ENCODE measurements at regions not wholly inside any gene's neighbourhood (a gene's known extent, or its start where the extent isn't known, plus 50 kb on each side); places are given as distances from the start of the nearest gene placed in this dataset.

DNA sequence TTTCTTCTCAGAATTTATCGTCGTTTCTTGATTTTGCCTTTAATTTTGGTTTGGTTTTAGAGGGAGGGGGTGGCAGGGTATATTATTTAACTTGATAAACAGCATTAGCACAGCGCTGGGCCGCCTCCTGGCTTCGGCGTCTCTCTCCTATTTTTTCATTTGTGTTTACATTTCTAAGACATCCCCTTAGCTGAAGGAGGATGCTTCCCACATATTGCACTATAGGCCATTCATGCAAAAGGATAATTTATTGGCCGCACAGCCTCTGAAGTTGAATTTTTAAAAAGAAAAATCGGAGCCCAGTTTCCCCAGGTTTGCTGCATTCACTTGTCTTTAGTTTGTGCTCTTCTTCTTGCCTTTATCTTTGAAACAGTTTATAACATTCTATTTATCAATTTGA, 497.4 kb upstream of the ZFHX3 start:
- H3K36me3 ChIP-seq (ENCODE audit: control insufficient read depth in 2 of 2, insufficient read depth in 2 of 2, low read length in 1 of 2): peaks cover 0 to 2% of the 10 kb centered on the region in 2 donors
- no peaks in the 10 kb centered on the region for H3K9me3 ChIP-seq (ENCODE audit: control insufficient read depth in 2 of 2, insufficient read depth in 1 of 2, low read length in 1 of 2)
- WGBS: 64% methylated on average over 8 of the region's 8 CpGs
- H3K27ac ChIP-seq (ENCODE audit: low read depth in 1 of 2, low read length in 1 of 2): no peak overlapping the region
- no peaks in the 10 kb centered on the region for H3K4me1 ChIP-seq (ENCODE audit: control insufficient read depth in 2 of 2, insufficient read depth in 2 of 2, low read length in 2 of 2)
- H3K27me3 ChIP-seq (ENCODE audit: control insufficient read depth in 2 of 2, insufficient read depth in 1 of 2, low read length in 1 of 2): peaks cover 26 to 52% of the 10 kb centered on the region in 2 donors
- H3K4me3 ChIP-seq (ENCODE audit: low read length in 2 of 2): no peak overlapping the region
- no peak for DNase-seq (ENCODE audit: low read depth in 6 of 9, low spot score in 9 of 9)

DNA sequence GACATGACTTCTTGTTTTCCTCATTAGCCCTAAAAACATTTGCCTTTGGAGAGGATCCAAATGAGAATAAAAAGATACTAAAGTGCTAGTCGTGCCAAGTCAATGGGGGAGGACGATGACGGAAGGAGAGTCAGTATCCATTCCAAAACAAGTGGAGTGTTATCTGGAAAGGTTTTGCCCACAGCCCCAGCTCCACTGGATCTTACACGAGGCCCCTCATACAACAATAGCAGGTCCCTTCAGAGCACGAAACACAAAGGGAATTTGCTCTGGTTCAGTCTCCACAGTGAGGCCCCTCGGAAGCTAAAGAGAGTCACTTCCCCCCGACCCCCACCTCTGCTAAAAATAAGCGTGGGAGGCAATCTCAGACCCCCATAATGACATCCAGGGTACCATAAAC, 496.9 kb upstream of the ZFHX3 start:
- Histone ChIP-seq H3K36me3 (ENCODE audit: control insufficient read depth in 2 of 2, insufficient read depth in 2 of 2, low read length in 1 of 2) (peaks cover 0 to 2% of the 10 kb centered on the region in 2 donors), H3K27me3 (ENCODE audit: control insufficient read depth in 2 of 2, insufficient read depth in 1 of 2, low read length in 1 of 2) (peaks cover 26 to 48% of the 10 kb centered on the region in 2 donors), H3K9me3 (ENCODE audit: control insufficient read depth in 2 of 2, insufficient read depth in 1 of 2, low read length in 1 of 2) (no peaks in the 10 kb centered on the region), H3K4me3 (ENCODE audit: low read length in 2 of 2) (no peak overlapping the region), H3K4me1 (ENCODE audit: control insufficient read depth in 2 of 2, insufficient read depth in 2 of 2, low read length in 2 of 2) (no peaks in the 10 kb centered on the region), H3K27ac (ENCODE audit: low read depth in 1 of 2, low read length in 1 of 2) (no peak overlapping the region)
- 18% methylated on average over 8 of the region's 8 CpGs for WGBS
- DNase-seq (ENCODE audit: low read depth in 6 of 9, low spot score in 9 of 9): no peak

DNA sequence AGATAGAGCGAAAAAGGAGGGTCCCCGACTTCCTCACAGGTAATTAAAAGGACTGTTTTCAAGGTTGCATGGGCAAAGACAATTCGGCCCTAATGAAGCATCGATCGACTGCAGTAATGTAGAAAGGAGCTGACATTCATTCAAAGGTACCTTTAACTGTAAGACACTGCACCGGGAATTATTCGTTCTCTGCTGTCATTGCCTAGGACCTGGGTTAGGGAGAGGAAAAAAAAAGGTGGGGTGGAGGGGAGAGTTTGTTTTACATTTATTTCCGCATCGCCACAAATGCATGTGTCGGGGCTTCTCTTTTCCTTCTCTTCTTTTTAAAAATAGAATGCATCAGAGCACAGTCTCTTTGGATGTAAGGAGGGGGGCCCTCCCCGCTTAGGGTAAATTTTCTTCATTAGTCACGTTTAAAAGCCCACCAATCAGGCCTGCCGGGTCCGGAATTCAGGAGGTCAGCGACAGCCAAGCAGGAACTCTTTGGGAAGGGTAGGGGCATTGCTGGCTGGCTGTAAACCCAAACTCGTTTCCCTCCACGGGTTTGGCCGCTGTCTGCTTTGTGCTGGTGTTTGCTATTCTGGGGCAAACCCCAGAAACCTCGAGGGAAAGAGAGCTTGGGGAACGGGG, 496.2 kb upstream of the ZFHX3 start:
- Histone ChIP-seq H3K4me3 (ENCODE audit: low read length in 2 of 2) (no peak overlapping the region), H3K9me3 (ENCODE audit: control insufficient read depth in 2 of 2, insufficient read depth in 1 of 2, low read length in 1 of 2) (no peaks in the 10 kb centered on the region), H3K36me3 (ENCODE audit: control insufficient read depth in 2 of 2, insufficient read depth in 2 of 2, low read length in 1 of 2) (peaks cover 0 to 2% of the 10 kb centered on the region in 2 donors), H3K27ac (ENCODE audit: low read depth in 1 of 2, low read length in 1 of 2) (no peak overlapping the region), H3K27me3 (ENCODE audit: control insufficient read depth in 2 of 2, insufficient read depth in 1 of 2, low read length in 1 of 2) (peaks cover 26 to 48% of the 10 kb centered on the region in 2 donors), H3K4me1 (ENCODE audit: control insufficient read depth in 2 of 2, insufficient read depth in 2 of 2, low read length in 2 of 2) (no peaks in the 10 kb centered on the region)
- 19% methylated on average over 20 of the region's 20 CpGs for WGBS
- no peak for DNase-seq (ENCODE audit: low read depth in 6 of 9, low spot score in 9 of 9)

DNA sequence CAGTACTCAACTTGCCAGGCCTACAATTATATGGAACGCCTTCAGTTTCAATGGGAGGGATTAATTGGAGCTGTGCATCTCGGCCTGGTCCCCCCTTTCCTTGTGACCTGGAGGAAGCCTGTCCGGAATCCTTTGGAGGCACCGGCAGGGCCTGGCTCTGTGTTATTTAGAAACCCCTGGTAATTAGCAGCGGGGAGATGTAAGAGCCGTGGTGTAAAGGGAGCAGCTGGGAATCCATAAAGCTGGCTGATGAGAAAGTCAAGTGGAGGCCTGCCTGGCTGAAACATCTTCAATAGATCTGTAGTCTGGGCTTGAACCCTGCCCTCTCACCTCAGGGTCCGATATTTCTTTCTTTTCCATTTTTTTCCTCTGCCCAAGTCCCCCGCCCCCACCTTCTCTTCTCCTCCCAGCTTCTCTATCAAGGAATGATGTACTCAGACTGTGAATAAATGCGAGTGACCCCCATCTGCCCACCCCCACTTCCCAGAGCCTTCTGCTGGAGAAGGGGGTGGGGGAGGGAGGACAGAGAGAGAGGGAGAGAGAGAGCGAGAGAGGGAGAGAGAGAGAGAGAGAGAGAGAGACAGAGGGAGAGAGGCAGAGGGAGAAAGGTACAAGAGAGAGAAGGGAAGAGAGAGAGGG, 495.5 kb upstream of the ZFHX3 start:
- Histone ChIP-seq H3K9me3 (ENCODE audit: control insufficient read depth in 2 of 2, insufficient read depth in 1 of 2, low read length in 1 of 2) (no peaks in the 10 kb centered on the region), H3K4me3 (ENCODE audit: low read length in 2 of 2) (no peak overlapping the region), H3K27ac (ENCODE audit: low read depth in 1 of 2, low read length in 1 of 2) (no peak overlapping the region), H3K27me3 (ENCODE audit: control insufficient read depth in 2 of 2, insufficient read depth in 1 of 2, low read length in 1 of 2) (peaks cover 26 to 48% of the 10 kb centered on the region in 2 donors), H3K36me3 (ENCODE audit: control insufficient read depth in 2 of 2, insufficient read depth in 2 of 2, low read length in 1 of 2) (peaks cover 0 to 2% of the 10 kb centered on the region in 2 donors), H3K4me1 (ENCODE audit: control insufficient read depth in 2 of 2, insufficient read depth in 2 of 2, low read length in 2 of 2) (no peaks in the 10 kb centered on the region)
- 56% methylated on average over 10 of the region's 10 CpGs for WGBS
- DNase-seq (ENCODE audit: low read depth in 6 of 9, low spot score in 9 of 9): no peak

DNA sequence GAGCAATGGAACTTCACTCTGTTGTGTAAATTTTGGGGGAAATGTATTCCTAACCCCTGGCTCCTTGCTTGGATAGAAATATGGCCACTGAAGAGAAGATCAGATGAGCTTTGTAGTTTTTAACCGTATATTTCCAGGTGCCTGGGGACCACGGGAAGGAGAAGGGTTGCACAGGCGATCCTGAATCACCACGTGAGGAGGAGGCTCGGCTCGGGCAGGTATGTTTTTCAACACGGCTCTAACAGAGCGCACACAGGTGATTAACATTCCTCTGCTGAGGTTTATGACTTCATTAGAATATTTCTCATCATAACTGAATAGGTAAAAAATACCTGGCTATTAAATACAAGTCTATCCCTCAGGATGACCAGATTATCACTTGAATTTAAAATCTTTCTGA, 495.0 kb upstream of the ZFHX3 start:
- H3K4me3 ChIP-seq (ENCODE audit: low read length in 2 of 2): no peak overlapping the region
- 92% methylated on average over 8 of the region's 8 CpGs for WGBS
- peaks cover 23 to 48% of the 10 kb centered on the region in 2 donors for H3K27me3 ChIP-seq (ENCODE audit: control insufficient read depth in 2 of 2, insufficient read depth in 1 of 2, low read length in 1 of 2)
- H3K9me3 ChIP-seq (ENCODE audit: control insufficient read depth in 2 of 2, insufficient read depth in 1 of 2, low read length in 1 of 2): no peaks in the 10 kb centered on the region
- peaks cover 0 to 2% of the 10 kb centered on the region in 2 donors for H3K36me3 ChIP-seq (ENCODE audit: control insufficient read depth in 2 of 2, insufficient read depth in 2 of 2, low read length in 1 of 2)
- no peak for DNase-seq (ENCODE audit: low read depth in 6 of 9, low spot score in 9 of 9)
- H3K27ac ChIP-seq (ENCODE audit: low read depth in 1 of 2, low read length in 1 of 2): no peak overlapping the region
- H3K4me1 ChIP-seq (ENCODE audit: control insufficient read depth in 2 of 2, insufficient read depth in 2 of 2, low read length in 2 of 2): no peaks in the 10 kb centered on the region

- 98% methylated on average over 3 of the region's 3 CpGs for WGBS
- no peak for DNase-seq (ENCODE audit: low read depth in 6 of 9, low spot score in 9 of 9)
- H3K36me3 ChIP-seq (ENCODE audit: control insufficient read depth in 2 of 2, insufficient read depth in 2 of 2, low read length in 1 of 2): no peaks in the 10 kb centered on the region
- H3K27ac ChIP-seq (ENCODE audit: low read depth in 1 of 2, low read length in 1 of 2): no peak overlapping the region
- H3K4me1 ChIP-seq (ENCODE audit: control insufficient read depth in 2 of 2, insufficient read depth in 2 of 2, low read length in 2 of 2): no peaks in the 10 kb centered on the region
- H3K9me3 ChIP-seq (ENCODE audit: control insufficient read depth in 2 of 2, insufficient read depth in 1 of 2, low read length in 1 of 2): no peaks in the 10 kb centered on the region
- peaks cover 0 to 2% of the 10 kb centered on the region in 2 donors for H3K27me3 ChIP-seq (ENCODE audit: control insufficient read depth in 2 of 2, insufficient read depth in 1 of 2, low read length in 1 of 2)
- H3K4me3 ChIP-seq (ENCODE audit: low read length in 2 of 2): no peak overlapping the region
Observed at GRCh38 chr16:73537921-73538320, 490.0 kb upstream of the ZFHX3 start.

DNA sequence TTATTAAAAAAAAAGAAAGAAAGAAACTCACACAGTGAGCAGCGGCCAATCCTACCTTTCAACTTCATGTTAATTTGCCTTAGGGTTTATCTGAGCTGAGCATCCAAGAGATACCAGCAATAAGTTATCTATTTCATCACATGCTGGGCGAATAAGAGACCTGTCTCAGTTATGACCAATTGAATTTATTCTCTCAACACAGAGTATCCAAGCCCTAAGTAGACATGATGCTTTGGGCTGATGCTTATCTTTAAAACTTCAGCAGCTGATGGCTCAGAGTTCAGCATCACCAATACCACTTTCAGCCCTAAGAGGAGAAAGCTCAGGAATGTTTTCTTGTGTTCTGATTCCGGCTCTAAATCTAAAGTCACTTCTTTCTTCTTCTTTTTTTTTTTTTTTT, 489.0 kb upstream of the ZFHX3 start:
- Histone ChIP-seq H3K9me3 (ENCODE audit: control insufficient read depth in 2 of 2, insufficient read depth in 1 of 2, low read length in 1 of 2) (no peaks in the 10 kb centered on the region), H3K27ac (ENCODE audit: low read depth in 1 of 2, low read length in 1 of 2) (no peak overlapping the region), H3K4me3 (ENCODE audit: low read length in 2 of 2) (no peak overlapping the region), H3K4me1 (ENCODE audit: control insufficient read depth in 2 of 2, insufficient read depth in 2 of 2, low read length in 2 of 2) (no peaks in the 10 kb centered on the region), H3K27me3 (ENCODE audit: control insufficient read depth in 2 of 2, insufficient read depth in 1 of 2, low read length in 1 of 2) (no peaks in the 10 kb centered on the region), H3K36me3 (ENCODE audit: control insufficient read depth in 2 of 2, insufficient read depth in 2 of 2, low read length in 1 of 2) (no peaks in the 10 kb centered on the region)
- 89% methylated on average over 3 of the region's 3 CpGs for WGBS
- no peak for DNase-seq (ENCODE audit: low read depth in 6 of 9, low spot score in 9 of 9)

GRCh38 chr16:73531021-73531420, 483.1 kb upstream of the ZFHX3 start:
- Histone ChIP-seq H3K36me3 (ENCODE audit: control insufficient read depth in 2 of 2, insufficient read depth in 2 of 2, low read length in 1 of 2) (no peaks in the 10 kb centered on the region), H3K4me1 (ENCODE audit: control insufficient read depth in 2 of 2, insufficient read depth in 2 of 2, low read length in 2 of 2) (no peaks in the 10 kb centered on the region), H3K27ac (ENCODE audit: low read depth in 1 of 2, low read length in 1 of 2) (no peak overlapping the region), H3K4me3 (ENCODE audit: low read length in 2 of 2) (no peak overlapping the region), H3K27me3 (ENCODE audit: control insufficient read depth in 2 of 2, insufficient read depth in 1 of 2, low read length in 1 of 2) (no peaks in the 10 kb centered on the region), H3K9me3 (ENCODE audit: control insufficient read depth in 2 of 2, insufficient read depth in 1 of 2, low read length in 1 of 2) (no peaks in the 10 kb centered on the region)
- WGBS: 73% methylated on average over 3 of the region's 3 CpGs
- DNase-seq (ENCODE audit: low read depth in 6 of 9, low spot score in 9 of 9): no peak

DNA sequence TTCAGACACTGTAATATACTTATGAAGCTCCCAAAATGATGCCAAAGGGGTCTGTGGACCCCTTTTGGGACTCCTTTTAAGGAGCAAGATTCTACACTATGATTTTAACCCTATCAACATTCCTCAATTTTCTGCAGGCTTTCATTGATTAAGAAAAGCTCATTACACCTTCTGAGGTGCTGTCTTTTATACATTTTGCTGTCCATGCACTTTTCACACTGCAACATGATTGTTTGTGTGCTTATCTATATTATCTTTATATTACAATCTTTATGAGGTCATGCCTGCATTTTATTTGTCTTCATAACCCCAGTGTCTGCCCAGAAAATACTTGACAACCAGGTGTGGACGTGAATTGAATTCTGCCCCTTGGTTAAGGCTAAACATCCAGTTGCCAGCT, 482.6 kb upstream of the ZFHX3 start:
- Histone ChIP-seq H3K27me3 (ENCODE audit: control insufficient read depth in 2 of 2, insufficient read depth in 1 of 2, low read length in 1 of 2) (no peaks in the 10 kb centered on the region), H3K9me3 (ENCODE audit: control insufficient read depth in 2 of 2, insufficient read depth in 1 of 2, low read length in 1 of 2) (no peaks in the 10 kb centered on the region), H3K36me3 (ENCODE audit: control insufficient read depth in 2 of 2, insufficient read depth in 2 of 2, low read length in 1 of 2) (no peaks in the 10 kb centered on the region), H3K27ac (ENCODE audit: low read depth in 1 of 2, low read length in 1 of 2) (no peak overlapping the region), H3K4me3 (ENCODE audit: low read length in 2 of 2) (no peak overlapping the region), H3K4me1 (ENCODE audit: control insufficient read depth in 2 of 2, insufficient read depth in 2 of 2, low read length in 2 of 2) (no peaks in the 10 kb centered on the region)
- DNase-seq (ENCODE audit: low read depth in 6 of 9, low spot score in 9 of 9): no peak
- 95% methylated on average over 1 of the region's 1 CpG for WGBS

Measured in thymus (tissue), 11 donors.